ENCODE measurements at regions not wholly inside any gene's neighbourhood (a gene's known extent, or its start where the extent isn't known, plus 50 kb on each side); places are given as distances from the start of the nearest gene placed in this dataset.
"Not testable (repeated sequence)": the region's sequence is repeated elsewhere in the genome, so short reads cannot be mapped to it uniquely, and the experiment has no call there.

DNA sequence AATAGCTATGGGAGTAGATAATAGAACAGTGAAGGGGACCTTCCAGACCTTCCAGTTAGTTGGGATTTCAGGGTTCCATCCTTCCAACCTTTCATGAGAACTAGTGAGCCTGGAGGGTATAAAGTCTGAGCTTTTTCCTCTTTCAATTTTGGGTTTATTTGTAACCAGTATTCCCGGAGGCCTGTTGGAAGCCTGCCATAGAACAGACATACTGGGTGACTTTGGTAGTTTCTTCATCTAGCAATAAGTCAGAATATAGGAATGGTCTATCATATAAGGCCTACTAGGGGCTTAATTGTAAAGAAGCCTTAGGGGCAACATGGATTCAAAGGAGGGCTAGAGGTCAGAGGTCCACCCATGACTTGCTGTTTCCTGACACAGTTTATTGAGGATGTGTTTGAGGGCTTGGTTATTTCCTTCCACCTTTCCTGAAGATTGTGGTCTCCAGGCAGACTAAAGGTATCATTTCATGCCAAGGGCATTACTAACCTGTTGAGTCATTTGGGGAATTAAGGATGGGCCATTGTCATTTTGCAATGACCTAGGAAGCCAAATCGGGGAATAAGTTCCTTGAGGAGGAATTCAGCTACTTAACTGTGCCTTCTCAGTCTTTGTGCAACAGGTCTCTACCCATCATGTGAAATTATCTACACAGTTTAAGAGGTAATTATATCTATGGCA, 410.3 kb downstream of the SLC6A15 start:
- DNase-seq (ENCODE audit: low read depth) = no peak

DNA sequence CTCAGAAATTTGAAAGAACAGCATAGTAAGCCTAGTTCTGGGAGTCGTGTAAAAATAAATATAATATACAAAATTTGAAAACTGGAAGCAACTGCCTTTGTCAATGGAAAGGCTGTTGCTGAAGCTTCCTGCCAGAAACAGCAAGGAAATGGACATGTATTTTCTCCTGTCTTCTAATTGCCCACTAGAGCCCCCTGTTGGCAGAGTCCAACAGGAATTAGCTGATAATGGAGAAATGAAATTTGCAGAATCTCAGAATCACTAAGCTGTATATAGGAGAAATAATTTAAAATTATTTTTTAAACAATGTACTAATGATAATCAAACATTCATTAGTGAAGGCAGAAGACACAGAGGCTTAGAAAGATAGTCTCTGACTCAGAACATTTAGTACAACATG, 414.8 kb downstream of the SLC6A15 start:
- no peak for DNase-seq (ENCODE audit: low read depth)

DNA sequence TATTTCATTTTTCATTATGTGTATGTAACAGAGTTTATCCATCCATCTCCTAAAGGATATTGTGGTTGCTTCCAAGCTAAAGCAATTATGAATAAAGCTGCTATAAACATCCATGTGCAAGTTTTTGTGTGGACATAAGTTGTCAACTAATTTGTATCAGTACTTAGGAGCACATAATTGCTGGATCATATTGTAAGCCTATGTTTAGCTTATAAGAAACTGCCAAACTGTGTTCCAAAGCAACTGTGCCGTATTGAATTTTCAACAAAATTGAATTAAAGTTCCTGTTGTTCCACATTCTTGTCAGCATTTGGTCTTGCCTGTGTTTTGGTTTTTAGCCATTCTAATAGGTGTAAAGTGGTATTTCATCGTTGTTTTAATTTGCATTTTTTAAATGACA, 416.9 kb downstream of the SLC6A15 start:
- DNase-seq (ENCODE audit: low read depth) = no peak

DNA sequence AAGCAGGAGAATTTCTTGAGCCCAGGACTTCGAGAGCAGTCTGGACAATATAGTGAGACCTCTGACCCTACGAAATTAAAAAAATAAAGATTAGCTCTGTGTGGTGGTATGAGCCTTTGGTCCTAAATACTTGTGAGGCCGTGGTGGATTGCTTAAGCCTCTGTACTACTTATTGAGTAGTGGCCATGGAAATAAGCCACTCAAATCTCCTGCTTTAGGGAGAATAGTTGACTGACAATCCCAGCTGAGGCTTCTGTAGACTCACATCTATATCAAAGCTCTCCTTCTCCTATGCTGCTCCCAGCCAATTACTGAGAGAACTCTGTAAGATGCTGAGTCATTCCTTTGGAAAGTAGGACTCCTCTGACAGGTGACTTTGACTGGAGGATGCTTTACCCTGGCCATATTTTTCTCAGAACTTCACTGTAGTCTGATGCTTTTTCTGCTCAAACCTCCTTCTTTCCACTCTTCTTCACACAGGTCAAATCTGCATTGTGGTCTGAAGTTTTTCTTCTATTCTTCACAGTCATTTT, 420.2 kb downstream of the SLC6A15 start:
- no peak for DNase-seq (ENCODE audit: low read depth)

DNA sequence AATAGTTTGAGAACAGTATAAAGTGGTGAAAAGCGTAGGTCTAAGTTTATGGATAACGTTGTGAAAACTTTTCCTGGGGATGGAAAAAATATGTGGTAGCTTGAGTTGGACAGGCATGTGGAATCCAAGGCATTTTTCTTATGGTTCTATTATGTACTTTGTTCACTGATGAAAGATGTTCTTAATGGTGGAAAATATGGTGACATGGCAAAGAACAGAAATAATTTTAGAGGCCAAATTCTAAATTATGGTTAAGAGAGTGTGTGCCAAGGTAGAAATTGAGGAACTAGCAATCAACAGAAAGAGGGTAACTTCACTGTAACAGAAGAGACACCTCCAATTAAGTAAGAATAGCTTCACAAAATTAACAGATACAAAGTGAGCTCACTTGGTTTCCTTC, 427.8 kb downstream of the SLC6A15 start:
- no peak for DNase-seq (ENCODE audit: low read depth)

DNA sequence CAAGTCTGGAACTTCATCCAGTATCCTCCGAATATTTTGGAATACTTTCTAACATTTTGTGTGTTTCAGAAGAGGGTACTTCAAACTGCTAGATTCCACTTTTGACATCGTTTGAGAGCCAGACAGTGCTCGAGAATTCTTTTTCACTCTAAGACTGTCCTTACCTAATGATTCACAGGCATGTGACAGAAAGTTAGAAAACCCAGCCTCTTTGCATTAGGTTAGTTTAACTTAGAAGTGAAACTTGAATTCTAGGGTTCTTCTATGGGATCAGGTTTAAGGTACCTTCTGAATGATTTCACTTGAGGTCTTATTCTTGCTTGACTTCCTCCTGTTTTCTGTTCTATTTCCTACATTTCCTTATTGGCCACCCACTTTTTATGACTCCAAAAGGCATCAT, 431.8 kb downstream of the SLC6A15 start:
- no peak for DNase-seq (ENCODE audit: low read depth)

DNA sequence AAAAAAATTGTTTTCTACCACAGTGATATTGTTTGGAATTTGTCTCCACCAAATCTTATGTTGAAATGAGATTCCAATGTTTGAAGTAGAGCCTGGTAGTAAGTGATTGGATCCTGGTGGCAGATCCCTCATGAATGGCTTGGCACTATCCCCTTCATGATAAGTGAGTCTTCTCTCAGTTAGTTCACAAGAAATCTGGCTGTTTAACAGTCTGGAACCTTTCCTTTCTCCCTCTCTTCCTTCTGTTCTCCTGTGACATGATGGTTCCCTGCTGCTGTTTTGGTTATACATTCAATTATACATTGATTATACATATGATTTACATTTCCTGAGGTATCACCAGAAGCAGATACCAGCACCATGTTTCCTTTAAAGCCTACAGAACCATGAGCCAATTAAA, 442.2 kb downstream of the SLC6A15 start:
- no peak for DNase-seq (ENCODE audit: low read depth)

DNA sequence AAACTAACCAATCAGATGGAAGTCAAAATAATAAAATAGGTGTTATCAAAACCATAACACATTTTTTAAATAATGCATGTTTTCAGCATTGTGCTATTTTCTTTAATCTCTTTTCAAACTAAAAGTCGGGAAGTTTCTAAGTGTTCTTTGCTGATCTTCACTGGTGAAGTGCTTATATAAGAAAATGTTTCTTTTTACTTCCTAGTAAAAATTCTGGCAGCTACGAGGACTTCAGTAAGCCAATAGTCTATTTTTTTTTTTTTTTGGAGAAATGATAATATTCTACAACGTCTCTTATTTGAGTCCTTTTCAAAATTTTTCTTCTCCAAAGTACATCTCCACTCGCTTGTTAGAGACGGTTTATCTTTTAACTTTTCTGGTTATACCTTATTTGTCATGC, 448.0 kb downstream of the SLC6A15 start:
- no peak for DNase-seq (ENCODE audit: low read depth)

DNA sequence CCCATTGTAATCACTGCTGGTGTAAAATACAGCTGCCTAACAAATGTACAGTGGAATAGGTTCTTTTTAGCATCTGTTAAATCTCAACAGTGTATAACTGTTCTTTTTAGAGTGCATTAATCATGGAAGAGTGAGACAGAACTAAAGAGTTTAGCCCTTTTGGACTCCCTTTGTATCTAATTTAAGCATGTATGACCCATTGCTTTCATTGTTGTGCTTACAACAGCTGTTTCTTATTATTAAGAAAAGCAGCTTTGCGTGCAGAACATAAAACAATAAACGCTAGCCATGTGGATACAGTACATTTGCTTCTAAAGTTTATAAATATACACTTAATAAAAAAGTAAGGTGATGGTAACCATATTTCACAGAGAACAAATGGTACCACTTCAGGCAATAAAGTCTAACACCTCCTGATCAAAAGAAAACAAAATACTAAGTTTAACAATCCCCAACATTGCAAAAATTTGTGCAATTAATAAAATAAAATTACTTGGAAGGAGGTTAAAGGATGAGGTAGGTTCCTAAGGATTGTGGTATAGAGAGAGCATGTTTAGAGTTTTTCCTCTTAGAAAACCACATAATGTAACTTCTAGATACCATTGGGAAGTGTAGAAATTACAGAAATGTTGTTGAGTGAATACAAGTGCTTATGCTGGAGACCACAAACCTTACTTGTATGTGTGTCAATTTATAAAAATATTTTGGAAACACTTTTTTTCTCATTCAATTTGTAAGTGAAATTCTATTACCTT, 448.7 kb downstream of the SLC6A15 start:
- DNase-seq (ENCODE audit: low read depth) = peak; percentile 10

DNA sequence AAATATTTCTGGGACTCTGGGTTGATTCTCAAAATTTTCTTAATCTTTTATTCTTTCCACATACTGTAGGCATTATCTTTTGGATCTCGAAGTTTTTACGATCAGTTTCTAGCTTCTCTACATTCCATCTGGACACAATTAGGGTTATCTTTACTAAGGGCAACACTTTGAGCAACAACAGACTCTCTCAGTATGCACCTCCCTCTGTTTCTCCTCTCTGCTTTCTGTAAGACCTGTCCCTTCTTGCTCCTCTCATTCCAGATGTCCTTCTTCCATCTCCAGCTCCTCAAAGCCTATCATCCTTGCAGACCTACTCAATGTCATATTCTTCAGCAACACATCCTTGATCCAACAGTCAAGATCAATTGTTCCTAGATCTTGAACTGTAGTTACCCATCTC, 457.0 kb downstream of the SLC6A15 start:
- no peak for DNase-seq (ENCODE audit: low read depth)

DNA sequence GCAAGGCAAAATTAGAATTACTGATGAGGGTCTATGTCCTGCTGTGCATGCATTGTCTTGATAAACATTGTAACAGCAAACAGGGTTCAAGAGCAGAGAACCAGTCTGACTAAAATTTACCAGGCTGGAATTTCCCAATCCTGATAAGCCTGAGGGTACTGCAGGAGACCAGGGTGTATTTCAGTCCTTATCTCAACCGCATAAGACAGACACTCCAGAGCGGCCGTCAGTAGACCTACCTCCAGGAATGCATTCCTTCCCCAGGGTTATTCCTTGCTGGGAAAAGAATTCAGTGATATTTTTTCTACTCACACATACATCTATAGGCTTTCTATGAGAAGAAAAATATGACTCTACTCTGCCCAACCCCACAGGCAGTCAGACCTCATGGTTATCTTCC, 466.1 kb downstream of the SLC6A15 start:
- not testable (repeated sequence) for DNase-seq (ENCODE audit: low read depth)

DNA sequence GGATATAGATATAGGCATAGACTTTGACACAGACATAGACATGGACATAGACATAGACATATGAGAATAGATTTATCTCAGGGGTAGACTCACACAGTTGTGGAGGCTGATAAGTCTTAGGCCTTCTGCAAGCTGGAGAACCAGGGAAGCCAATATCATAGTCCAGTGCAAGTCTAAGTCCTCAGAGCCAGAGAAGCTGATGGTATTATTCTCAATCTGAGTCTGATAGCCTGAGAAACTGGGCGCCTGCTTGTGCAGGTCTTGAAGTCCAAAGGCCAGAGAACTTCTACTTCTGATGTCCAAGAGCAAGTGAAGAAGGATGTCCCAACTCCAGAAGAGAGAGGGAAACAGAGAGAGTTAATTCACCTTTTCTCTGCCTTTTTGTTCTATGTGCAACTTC, 476.5 kb downstream of the SLC6A15 start:
- DNase-seq (ENCODE audit: low read depth) = no peak

DNA sequence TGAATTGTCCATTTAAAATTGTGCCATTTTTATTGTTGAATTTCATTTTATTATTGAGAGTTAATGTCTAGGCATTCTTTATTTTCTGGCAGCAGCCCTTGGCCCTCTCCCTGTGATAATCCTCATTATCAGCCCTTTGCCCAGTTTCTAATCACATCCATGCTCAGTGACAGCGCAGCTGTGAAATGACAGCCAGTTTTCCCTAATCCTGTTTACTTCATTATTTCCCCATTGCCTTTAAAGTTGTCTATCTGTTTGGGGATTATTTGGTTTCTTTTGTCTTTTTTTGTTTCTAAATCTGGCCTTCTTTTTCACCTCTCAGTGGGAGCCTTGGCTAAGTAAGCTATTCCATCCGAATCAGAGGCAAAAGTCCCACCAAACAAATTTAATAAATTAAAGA, 476.9 kb downstream of the SLC6A15 start:
- no peak for DNase-seq (ENCODE audit: low read depth)

DNA sequence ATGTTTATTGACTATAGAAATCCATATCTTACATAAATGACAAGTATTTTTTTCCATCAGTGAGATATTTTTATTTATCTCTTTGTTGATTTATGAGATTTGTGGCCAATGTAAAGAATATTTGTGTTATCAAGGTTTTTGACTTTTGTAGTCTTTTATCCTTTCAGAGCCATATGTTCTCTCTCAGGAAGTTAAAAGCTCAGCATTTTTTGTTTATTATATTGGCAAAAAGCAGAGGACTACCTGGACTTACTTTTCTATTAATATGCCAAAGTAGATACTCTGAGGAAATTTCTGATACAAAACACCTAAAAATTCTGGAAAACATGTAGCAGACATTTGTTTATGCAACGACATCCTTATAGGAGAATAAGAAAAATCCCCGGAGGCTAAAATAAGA, 490.3 kb downstream of the SLC6A15 start:
- no peak for DNase-seq (ENCODE audit: low read depth)

DNA sequence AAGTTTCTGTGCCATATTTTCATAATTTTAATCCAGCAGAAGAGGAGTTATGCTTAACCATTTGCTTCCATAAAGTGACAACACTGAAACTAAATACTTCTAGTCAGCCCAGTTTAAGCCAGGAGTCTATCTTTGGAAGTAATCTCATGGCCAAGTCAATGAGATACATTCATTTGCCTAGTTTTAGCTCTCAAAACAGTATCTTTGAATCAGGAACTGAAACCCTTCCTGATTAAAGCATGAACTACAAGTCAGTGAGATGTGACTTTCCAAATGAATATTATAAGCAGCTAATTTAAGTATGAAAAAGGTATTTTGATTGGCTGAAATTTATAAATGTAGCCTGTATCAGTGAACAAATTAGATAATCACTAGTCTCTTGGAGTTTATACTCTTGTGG, 491.5 kb downstream of the SLC6A15 start:
- no peak for DNase-seq (ENCODE audit: low read depth)

DNA sequence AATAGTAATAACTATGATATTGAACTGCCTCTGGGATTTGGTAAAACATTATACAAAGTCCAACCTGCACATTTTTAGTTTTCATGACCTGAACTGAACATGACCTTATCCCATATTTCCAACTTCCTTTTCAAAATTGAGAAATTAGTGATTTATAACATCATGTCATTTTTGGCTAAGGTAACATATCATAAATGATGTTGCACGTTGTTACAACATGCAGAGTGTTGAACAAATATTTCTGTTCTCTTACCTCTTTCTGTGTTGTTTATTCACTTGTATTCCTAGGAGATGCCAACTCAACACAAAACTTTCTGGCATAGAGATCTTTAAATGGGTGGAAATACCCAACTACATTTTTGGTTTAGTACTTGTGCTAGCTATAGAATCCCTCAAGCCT, 496.0 kb downstream of the SLC6A15 start:
- DNase-seq (ENCODE audit: low read depth) = no peak

DNA sequence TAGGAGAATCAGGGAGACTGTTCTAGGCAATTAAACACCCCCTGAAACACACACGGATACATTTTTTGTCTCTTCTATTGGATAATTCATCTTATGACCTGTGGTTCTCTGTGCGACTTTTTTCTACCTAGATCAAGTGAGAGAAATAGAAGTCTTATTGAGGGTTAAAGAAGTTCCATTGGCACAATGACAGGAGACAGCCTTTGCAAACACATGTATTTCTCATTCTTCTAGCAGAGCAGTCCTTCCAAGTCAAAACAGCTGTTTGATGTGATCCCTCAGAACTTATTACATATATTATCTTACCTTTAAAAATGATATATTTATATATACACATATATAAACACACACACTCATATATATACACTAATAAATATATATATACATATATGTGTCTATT, 496.7 kb downstream of the SLC6A15 start:
- DNase-seq (ENCODE audit: low read depth) = no peak

DNA sequence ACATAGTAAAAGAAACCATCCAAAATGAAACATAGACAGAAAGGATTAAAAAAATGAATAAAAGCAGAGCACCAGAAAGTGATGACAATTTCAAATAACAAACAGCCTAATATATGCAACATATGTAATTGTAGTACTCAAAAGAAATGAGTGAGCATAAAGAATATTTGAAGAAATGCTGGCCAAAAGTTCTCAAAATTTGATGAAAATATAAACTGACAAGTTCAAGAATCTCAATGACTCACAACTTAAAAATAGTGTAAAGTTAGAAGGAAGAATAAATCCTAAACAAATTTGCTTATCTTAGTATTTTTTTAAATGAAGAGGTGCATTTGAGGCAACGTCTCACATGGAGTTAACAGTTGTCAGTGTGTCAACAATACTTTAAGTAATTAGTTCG, 498.9 kb downstream of the SLC6A15 start:
- DNase-seq (ENCODE audit: low read depth) = no peak

DNA sequence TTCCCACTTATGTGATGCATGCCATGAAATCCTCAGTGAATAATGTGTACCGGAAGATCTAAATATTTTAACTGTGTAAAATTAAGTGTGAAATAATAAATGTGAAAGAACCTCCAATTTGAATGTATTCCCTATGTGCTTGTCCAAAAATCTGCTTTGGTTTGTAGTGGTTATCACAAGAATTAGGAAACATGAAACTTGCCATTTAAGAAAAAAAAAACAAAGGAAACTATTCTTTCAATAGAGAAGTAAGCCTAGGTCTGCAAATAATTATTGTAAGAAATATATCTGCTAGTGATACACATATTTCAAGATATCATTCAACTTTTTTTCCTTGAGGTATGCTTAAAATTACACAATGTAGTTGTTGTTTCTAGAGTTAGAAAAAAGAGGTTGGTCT, 500.4 kb downstream of the SLC6A15 start:
- no peak for DNase-seq (ENCODE audit: low read depth)

DNA sequence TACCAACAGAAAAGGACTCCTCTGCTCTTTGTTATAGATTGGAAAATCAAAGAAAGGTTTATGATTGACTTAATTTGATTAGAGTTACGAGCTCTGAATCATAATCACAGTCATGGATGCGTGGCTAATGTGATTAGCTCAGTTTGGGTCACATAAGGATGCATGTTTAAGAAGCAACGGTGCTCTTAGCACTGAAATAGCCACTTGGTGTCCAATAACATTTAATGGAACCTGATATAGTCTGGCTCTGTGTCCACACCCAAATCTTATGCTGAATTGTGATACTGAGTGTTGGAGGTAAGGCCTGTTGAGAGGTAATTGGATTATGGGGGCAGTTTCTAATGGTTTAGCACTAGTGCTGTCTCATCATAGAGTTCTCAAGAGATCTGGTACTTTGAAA, 501.6 kb downstream of the SLC6A15 start:
- DNase-seq (ENCODE audit: low read depth) = peak; percentile 0

DNA sequence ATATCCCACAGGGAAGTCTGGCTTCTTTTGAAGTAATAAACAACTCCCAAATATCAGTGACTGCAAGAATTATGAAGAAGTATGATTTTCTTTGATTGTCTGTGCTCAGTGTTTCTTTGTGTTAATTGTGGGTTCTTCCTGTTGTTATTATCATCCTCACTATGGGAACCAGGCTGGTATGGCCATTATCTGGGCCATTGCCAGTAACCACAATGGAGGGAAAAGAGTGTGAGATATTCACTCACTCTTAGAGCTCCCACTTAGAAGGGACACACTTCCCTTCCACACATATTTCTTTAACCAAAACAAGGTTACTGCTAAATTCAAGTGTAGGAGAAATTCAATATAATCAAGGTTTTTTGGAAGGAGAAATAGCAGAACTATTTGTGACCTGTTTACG, 503.7 kb downstream of the SLC6A15 start:
- DNase-seq (ENCODE audit: low read depth) = peak; percentile 13

DNA sequence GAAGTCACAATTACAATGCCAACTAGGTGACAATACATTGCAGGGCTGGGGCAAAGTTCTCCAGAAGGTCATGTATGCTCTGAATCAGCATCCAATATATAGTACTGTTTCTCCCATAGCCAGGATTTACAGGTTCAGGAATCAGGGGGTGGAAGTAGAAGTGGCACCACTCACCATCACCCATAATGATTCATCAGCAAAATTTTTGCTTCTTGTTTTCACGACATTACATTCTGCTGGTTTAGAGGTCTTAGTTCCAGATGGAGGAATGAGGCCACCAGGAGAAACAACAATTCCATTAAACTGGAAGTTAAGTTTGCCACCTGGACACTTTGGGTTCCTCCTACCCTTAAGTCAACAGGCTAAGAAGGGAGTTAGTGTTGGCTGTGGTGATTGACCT, 505.9 kb downstream of the SLC6A15 start:
- not testable (repeated sequence) for DNase-seq (ENCODE audit: low read depth)

DNA sequence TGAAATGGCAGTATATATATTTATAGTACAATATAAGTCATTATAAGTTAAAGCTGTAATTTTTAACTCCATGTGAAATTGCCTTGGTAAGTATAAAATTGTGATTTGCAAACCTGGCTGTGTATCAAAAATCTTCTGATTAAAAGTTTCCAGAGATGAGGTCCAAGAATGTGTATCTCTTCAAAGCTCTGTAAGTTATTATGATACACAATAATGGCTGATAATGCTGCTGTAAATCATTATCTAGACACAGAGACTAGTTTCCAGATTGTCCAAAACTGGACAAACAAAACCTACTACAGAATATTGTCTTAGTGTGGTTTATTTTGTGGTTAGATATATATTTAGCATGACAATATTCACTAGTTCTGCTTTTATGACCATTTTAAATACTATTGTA, 514.8 kb downstream of the SLC6A15 start:
- no peak for DNase-seq (ENCODE audit: low read depth)

DNA sequence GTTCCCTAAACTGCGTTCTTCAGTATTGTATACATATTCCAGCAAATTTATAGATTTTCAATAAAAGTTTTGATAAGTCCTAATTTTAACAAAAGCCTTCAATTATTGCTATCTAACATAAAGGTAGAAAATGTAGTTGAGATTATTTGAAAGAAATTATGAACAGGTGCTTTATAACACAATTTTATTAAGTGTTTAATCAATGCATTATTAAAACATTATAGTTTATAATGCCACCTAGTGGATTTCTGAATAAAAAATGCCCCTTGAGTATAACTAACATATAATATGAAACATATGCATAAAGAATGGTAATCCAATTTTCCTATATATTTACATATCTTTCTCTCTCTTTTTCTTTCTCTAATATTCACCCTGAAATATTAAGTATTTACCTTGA, 515.3 kb downstream of the SLC6A15 start:
- no peak for DNase-seq (ENCODE audit: low read depth)

Data from RPMI7951 (cell line).